ENCODE measurements at regions not wholly inside any gene's neighbourhood (a gene's known extent, or its start where the extent isn't known, plus 50 kb on each side); places are given as distances from the start of the nearest gene placed in this dataset.
"Not testable (repeated sequence)": the region's sequence is repeated elsewhere in the genome, so short reads cannot be mapped to it uniquely, and the experiment has no call there.

- not testable (repeated sequence) for TF ChIP-seq EZH2 (IDR thresholded peaks at IDR 0.05; ENCODE audit: low read length); CTCF (optimal IDR thresholded peaks at IDR 0.05 in 1 of 3, IDR thresholded peaks at IDR 0.05 in 1 of 3, conservative IDR thresholded peaks at IDR 0.05 in 1 of 3; ENCODE audit: extremely low read depth in 1 of 3, insufficient read depth in 2 of 3, low read length in 3 of 3)
Measured at GRCh38 chr16:32120372-32120771, 132.7 kb upstream of the TP53TG3D start.

Data from keratinocyte (primary cell).